GM12878 (cell line): ENCODE measurements at regions not wholly inside any gene's neighbourhood (a gene's known extent, or its start where the extent isn't known, plus 50 kb on each side); places are given as distances from the start of the nearest gene placed in this dataset.

ENCODE experiments used
- ATAC-seq: fragments of 200-7000 bp; cut with Tn5 transposase; 3 replicates; pipeline ENCODE4 v1.9.1; 2020; ENCODE audit warnings: mild to moderate bottlenecking, moderate library complexity
- BruUV-seq: library from RNA; stranded (reverse); fragments of 400-500 nt; replicated peaks from 2 replicates; lab custom pipeline; 2021; lab: Mats Ljungman, UMichigan
- CTCF ChIA-PET: fragments of 300-600 bp; sonication (Branson Sonifier 250); formaldehyde crosslinking; extraction: SDS; loops from one replicate; lab custom pipeline; 2021; ENCODE audit warnings: inconsistent platforms; lab: Yijun Ruan, JAX
- POLR2A ChIA-PET: fragments of 350-600 bp; formaldehyde crosslinking; extraction: SDS; loops from one replicate; lab custom pipeline; 2021; ENCODE audit warnings: inconsistent platforms; lab: Charles Lee
- RAD21 ChIA-PET: fragments of 300-600 bp; sonication (Branson Sonifier 250); formaldehyde crosslinking; loops from one replicate; lab custom pipeline; 2023; ENCODE audit warnings: antibody characterized with exemption; ENCODE audit not compliant: unreplicated experiment; lab: Charles Lee
- SMC1A ChIA-PET: fragments of 300-600 bp; sonication (Branson Sonifier 250); formaldehyde crosslinking; loops from one replicate; lab custom pipeline; 2023; ENCODE audit not compliant: unreplicated experiment, uncharacterized antibody; lab: Charles Lee
- DNase-seq: peaks from one replicate; pipeline ENCODE4 v3.0.0-alpha.2; 2011; ENCODE audit warnings: low read depth, low spot score
- FAIRE-seq: peaks from 3 replicates; lab custom pipeline; 2011; peaks lifted over from hg19 to GRCh38; lab: Jason Lieb, UNC
- H2AFZ ChIP-seq: 2 replicates; pipeline ENCODE4 v1.6.0; 2011; ENCODE audit warnings: low read depth, low read length, control low read depth; ENCODE audit not compliant: control insufficient read depth
- H3K27ac ChIP-seq: 2 replicates; pipeline ENCODE4 v1.5.1; 2011; ENCODE audit warnings: control low read depth; ENCODE audit not compliant: control insufficient read depth, insufficient read depth
- H3K27me3 ChIP-seq, 2 experiments: replicated peaks in 1 of 2; 2 replicates each; pipeline versions ENCODE4 v1.6.0 to v1.6.1; 2011; ENCODE audit warnings: low read length in 1 of 2; ENCODE audit not compliant: control insufficient read depth in 2 of 2, insufficient read depth in 2 of 2
- H3K36me3 ChIP-seq, 2 experiments: 2 replicates each; pipeline ENCODE4 v1.5.1; 2011; ENCODE audit warnings: low read length in 1 of 2; ENCODE audit not compliant: control insufficient read depth in 2 of 2, insufficient read depth in 2 of 2
- H3K4me1 ChIP-seq: 2 replicates; pipeline ENCODE4 v1.6.1; 2011; ENCODE audit warnings: mild to moderate bottlenecking, low read length, moderate library complexity, mixed read lengths; ENCODE audit not compliant: control insufficient read depth, insufficient read depth
- H3K4me2 ChIP-seq: 2 replicates; pipeline ENCODE4 v1.6.0; 2011; ENCODE audit warnings: control low read depth; ENCODE audit not compliant: control insufficient read depth, insufficient read depth
- H3K4me3 ChIP-seq: fragments of 200-600 bp; sonication (generic); 2 replicates; pipeline ENCODE4 v1.5.1; 2016
- H3K79me2 ChIP-seq: 2 replicates; pipeline ENCODE4 v1.6.0; 2011; ENCODE audit warnings: low read length; ENCODE audit not compliant: control insufficient read depth, insufficient read depth
- H3K9ac ChIP-seq: 2 replicates; pipeline ENCODE4 v1.8.0; 2011; ENCODE audit warnings: low read length, control low read depth, mixed read lengths; ENCODE audit not compliant: control insufficient read depth, insufficient read depth
- H3K9me3 ChIP-seq: replicated peaks from 3 replicates; pipeline ENCODE4 v1.5.1; 2011; ENCODE audit warnings: mild to moderate bottlenecking, low read length; ENCODE audit not compliant: control insufficient read depth, insufficient read depth
- H4K20me1 ChIP-seq: 2 replicates; pipeline ENCODE4 v1.6.0; 2011; ENCODE audit not compliant: control insufficient read depth, insufficient read depth
- SUZ12 ChIP-seq: fragments of 200-600 bp; sonication (generic); IDR thresholded peaks from one replicate; pipeline ENCODE4 v1.6.1; 2018; ENCODE audit warnings: antibody characterized with exemption, mild to moderate bottlenecking; ENCODE audit not compliant: unreplicated experiment
- WGBS: methylation state at CpG from one replicate; pipeline ENCODE4 v1.1.6; 2016; ENCODE audit warnings: low lambda C conversion rate; ENCODE audit not compliant: insufficient replicate concordance, insufficient coverage; ENCODE audit errors: missing lambda C conversion rate; 5-methylcytosine and 5-hydroxymethylcytosine counted together
- in situ Hi-C: fragments of 300-500 bp; cut with MboI; formaldehyde crosslinking; loops from 9 replicates; pipeline ENCODE4 v1.14.3; 2018; ENCODE audit warnings: mixed read lengths
- intact Hi-C: fragments of 100-400 bp; cut with micrococcal nuclease; formaldehyde crosslinking; loops from one replicate; pipeline ENCODE4 v1.14.2; 2022; ENCODE audit not compliant: unreplicated experiment
- TF ChIP-seq, protein P1 (sequence below): IDR thresholded peaks from 2 replicates; pipeline ENCODE4 v1.6.1; 2011; ENCODE audit warnings: low read depth, low read length, improper control_type of control experiment, borderline replicate concordance
- TF ChIP-seq, protein P2 (sequence below): fragments of 450-650 bp; formaldehyde crosslinking; IDR thresholded peaks from 2 replicates; pipeline ENCODE4 v1.5.0; 2022; ENCODE audit warnings: mild to moderate bottlenecking, missing genetic modification characterization

DNA sequence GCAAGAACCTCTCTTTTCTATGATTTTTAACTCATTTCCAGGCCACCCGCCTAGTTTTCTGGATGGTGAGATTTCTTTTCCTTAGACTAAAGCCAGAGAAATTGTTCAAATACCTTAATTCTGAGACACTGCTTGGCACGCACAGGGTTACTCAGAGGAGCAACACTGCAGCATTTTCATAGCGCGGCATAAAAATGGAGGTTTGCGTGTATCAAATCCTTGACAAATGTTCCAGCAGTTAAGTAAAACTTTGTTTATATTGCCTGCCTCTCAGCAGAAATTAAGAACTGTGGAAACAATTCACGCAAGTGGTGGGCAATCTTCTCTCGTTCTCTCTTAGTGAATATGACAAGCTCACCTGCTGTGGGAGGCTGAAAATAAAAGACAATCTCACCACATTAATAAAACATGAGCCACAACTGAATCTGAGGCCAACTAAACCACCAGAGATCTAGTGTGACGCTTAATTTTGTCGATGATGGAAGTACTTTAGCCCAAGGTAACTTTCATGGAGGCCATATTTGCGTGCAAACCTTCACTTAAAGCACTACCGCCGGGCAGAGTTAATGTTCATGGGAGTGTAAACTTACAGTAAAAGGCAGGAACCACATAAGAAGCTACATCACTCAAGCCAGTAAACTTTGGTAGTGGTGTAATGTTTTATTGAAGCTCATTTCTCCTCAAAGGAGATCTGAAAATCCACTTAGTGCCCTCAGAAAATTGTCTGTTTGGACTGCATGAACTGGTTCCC is 894.8 kb upstream of the EPHA5 start:
- TF ChIP-seq, protein P1, sequence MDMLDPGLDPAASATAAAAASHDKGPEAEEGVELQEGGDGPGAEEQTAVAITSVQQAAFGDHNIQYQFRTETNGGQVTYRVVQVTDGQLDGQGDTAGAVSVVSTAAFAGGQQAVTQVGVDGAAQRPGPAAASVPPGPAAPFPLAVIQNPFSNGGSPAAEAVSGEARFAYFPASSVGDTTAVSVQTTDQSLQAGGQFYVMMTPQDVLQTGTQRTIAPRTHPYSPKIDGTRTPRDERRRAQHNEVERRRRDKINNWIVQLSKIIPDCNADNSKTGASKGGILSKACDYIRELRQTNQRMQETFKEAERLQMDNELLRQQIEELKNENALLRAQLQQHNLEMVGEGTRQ, result no peak
- no peak for TF ChIP-seq SUZ12
- TF ChIP-seq, protein P2, sequence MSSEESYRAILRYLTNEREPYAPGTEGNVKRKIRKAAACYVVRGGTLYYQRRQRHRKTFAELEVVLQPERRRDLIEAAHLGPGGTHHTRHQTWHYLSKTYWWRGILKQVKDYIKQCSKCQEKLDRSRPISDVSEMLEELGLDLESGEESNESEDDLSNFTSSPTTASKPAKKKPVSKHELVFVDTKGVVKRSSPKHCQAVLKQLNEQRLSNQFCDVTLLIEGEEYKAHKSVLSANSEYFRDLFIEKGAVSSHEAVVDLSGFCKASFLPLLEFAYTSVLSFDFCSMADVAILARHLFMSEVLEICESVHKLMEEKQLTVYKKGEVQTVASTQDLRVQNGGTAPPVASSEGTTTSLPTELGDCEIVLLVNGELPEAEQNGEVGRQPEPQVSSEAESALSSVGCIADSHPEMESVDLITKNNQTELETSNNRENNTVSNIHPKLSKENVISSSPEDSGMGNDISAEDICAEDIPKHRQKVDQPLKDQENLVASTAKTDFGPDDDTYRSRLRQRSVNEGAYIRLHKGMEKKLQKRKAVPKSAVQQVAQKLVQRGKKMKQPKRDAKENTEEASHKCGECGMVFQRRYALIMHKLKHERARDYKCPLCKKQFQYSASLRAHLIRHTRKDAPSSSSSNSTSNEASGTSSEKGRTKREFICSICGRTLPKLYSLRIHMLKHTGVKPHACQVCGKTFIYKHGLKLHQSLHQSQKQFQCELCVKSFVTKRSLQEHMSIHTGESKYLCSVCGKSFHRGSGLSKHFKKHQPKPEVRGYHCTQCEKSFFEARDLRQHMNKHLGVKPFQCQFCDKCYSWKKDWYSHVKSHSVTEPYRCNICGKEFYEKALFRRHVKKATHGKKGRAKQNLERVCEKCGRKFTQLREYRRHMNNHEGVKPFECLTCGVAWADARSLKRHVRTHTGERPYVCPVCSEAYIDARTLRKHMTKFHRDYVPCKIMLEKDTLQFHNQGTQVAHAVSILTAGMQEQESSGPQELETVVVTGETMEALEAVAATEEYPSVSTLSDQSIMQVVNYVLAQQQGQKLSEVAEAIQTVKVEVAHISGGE (CRISPR knock-in tag), result no peak
- no peaks in the 10 kb centered on the region for H3K9me3 ChIP-seq
- ChIA-PET CTCF (no interaction called here), RAD21 (no interaction called here), SMC1A (interaction anchor here (0.6 kb wide), 1 partner anchor 10 kb away, joined by 3 read pairs; no protein-coding TSS in a partner anchor), POLR2A (no interaction called here)
- H3K36me3 ChIP-seq, result no peaks in the 10 kb centered on the region
- H3K9ac ChIP-seq, result no peak overlapping the region
- no peaks in the 10 kb centered on the region for H4K20me1 ChIP-seq
- H3K27ac ChIP-seq, result no peak overlapping the region
- no peaks in the 10 kb centered on the region for H3K79me2 ChIP-seq
- FAIRE-seq, result no peak
- H3K4me1 ChIP-seq, result no peaks in the 10 kb centered on the region
- no peak for ATAC-seq
- DNase-seq, result no peak
- H3K4me2 ChIP-seq, result no peak overlapping the region
- in situ Hi-C loops (no loop called here), intact Hi-C loops (no loop called here)
- no peaks in the 10 kb centered on the region for H3K27me3 ChIP-seq
- no peak overlapping the region for H3K4me3 ChIP-seq
- 49% methylated on average over 12 of the region's 12 CpGs for WGBS
- no peak overlapping the region for H2AFZ ChIP-seq
- BruUV-seq, result no TSS peak
